ENCODE measurements at regions not wholly inside any gene's neighbourhood (a gene's known extent, or its start where the extent isn't known, plus 50 kb on each side); places are given as distances from the start of the nearest gene placed in this dataset.

GRCh38 chr3:187567661-187568121 lies 102.5 kb downstream of the SST start:
- Mint-ChIP-seq H3K27me3 (ENCODE audit: unreplicated experiment) (no peaks in the 10 kb centered on the region), H3K4me1 (ENCODE audit: low read depth, unreplicated experiment) (no peaks in the 10 kb centered on the region), H3K36me3 (ENCODE audit: unreplicated experiment) (no peaks in the 10 kb centered on the region), H3K27ac (ENCODE audit: unreplicated experiment) (no peak overlapping the region), H3K9me3 (ENCODE audit: unreplicated experiment) (peaks cover 5% of the 10 kb centered on the region), H3K4me3 (ENCODE audit: unreplicated experiment) (no peak overlapping the region)
- TF ChIP-seq CTCF (IDR thresholded peaks at IDR 0.05; ENCODE audit: partially characterized antibody, unreplicated experiment): no peak
- DNase-seq: no peak

GRCh38 chr3:187567021-187567420 lies 103.2 kb downstream of the SST start:
- DNase-seq: no peak
- TF ChIP-seq CTCF (IDR thresholded peaks at IDR 0.05; ENCODE audit: partially characterized antibody, unreplicated experiment): no peak
- Mint-ChIP-seq H3K27ac (ENCODE audit: unreplicated experiment) (no peak overlapping the region), H3K4me3 (ENCODE audit: unreplicated experiment) (no peak overlapping the region), H3K9me3 (ENCODE audit: unreplicated experiment) (peaks cover 5% of the 10 kb centered on the region), H3K27me3 (ENCODE audit: unreplicated experiment) (no peaks in the 10 kb centered on the region), H3K4me1 (ENCODE audit: low read depth, unreplicated experiment) (no peaks in the 10 kb centered on the region), H3K36me3 (ENCODE audit: unreplicated experiment) (no peaks in the 10 kb centered on the region)

GRCh38 chr3:187565701-187566100 lies 104.5 kb downstream of the SST start:
- no peaks in the 10 kb centered on the region for H3K4me1 Mint-ChIP-seq (ENCODE audit: low read depth, unreplicated experiment)
- peaks cover 5% of the 10 kb centered on the region for H3K9me3 Mint-ChIP-seq (ENCODE audit: unreplicated experiment)
- no peaks in the 10 kb centered on the region for H3K27me3 Mint-ChIP-seq (ENCODE audit: unreplicated experiment)
- no peak for DNase-seq
- no peak for TF ChIP-seq CTCF (IDR thresholded peaks at IDR 0.05; ENCODE audit: partially characterized antibody, unreplicated experiment)
- H3K36me3 Mint-ChIP-seq (ENCODE audit: unreplicated experiment): no peaks in the 10 kb centered on the region
- H3K4me3 Mint-ChIP-seq (ENCODE audit: unreplicated experiment): no peak overlapping the region
- no peak overlapping the region for H3K27ac Mint-ChIP-seq (ENCODE audit: unreplicated experiment)

GRCh38 chr3:187558990-187559389 lies 111.2 kb downstream of the SST start:
- H3K9me3 Mint-ChIP-seq (ENCODE audit: unreplicated experiment): peaks cover 2% of the 10 kb centered on the region
- no peaks in the 10 kb centered on the region for H3K36me3 Mint-ChIP-seq (ENCODE audit: unreplicated experiment)
- no peak overlapping the region for H3K4me3 Mint-ChIP-seq (ENCODE audit: unreplicated experiment)
- no peaks in the 10 kb centered on the region for H3K27me3 Mint-ChIP-seq (ENCODE audit: unreplicated experiment)
- H3K4me1 Mint-ChIP-seq (ENCODE audit: low read depth, unreplicated experiment): no peaks in the 10 kb centered on the region
- no peak overlapping the region for H3K27ac Mint-ChIP-seq (ENCODE audit: unreplicated experiment)
- no peak for TF ChIP-seq CTCF (IDR thresholded peaks at IDR 0.05; ENCODE audit: partially characterized antibody, unreplicated experiment)
- DNase-seq: no peak

- H3K4me3 Mint-ChIP-seq (ENCODE audit: unreplicated experiment): no peak overlapping the region
- no peak for DNase-seq
- peaks cover 1% of the 10 kb centered on the region for H3K27me3 Mint-ChIP-seq (ENCODE audit: unreplicated experiment)
- no peaks in the 10 kb centered on the region for H3K9me3 Mint-ChIP-seq (ENCODE audit: unreplicated experiment)
- H3K36me3 Mint-ChIP-seq (ENCODE audit: unreplicated experiment): no peaks in the 10 kb centered on the region
- TF ChIP-seq CTCF (IDR thresholded peaks at IDR 0.05; ENCODE audit: partially characterized antibody, unreplicated experiment): no peak
- H3K4me1 Mint-ChIP-seq (ENCODE audit: low read depth, unreplicated experiment): no peaks in the 10 kb centered on the region
- no peak overlapping the region for H3K27ac Mint-ChIP-seq (ENCODE audit: unreplicated experiment)
Measured at GRCh38 chr3:187551416-187551815, 118.8 kb downstream of the SST start.
